ENCODE measurements at regions not wholly inside any gene's neighbourhood (a gene's known extent, or its start where the extent isn't known, plus 50 kb on each side); places are given as distances from the start of the nearest gene placed in this dataset.
A peak's percentile ranks its signal among the peaks of the same experiment; 100 is the strongest.

DNA sequence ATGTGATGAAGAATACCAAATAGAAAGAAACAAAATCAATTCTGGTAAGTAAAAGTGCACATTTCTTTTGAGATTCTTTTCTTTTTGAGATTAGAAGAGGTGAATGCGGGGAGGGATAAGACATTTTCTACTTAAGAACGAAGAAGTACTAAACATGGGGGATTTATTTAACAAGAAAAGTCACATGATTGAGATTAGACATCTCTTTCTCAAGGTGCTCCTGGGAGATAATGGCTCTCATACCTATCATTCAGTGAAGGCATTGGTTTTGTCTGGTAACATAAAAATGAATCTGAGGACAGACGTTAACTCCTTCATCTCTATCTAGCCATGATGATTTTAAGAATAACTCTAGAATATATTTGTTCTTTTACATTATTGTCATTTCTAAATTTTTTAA, 147.9 kb upstream of the SAMSN1 start:
- no peak for ATAC-seq
- no peaks in the 10 kb centered on the region for H3F3A ChIP-seq (ENCODE audit: low read length, unreplicated experiment)
- TF ChIP-seq, protein P1, sequence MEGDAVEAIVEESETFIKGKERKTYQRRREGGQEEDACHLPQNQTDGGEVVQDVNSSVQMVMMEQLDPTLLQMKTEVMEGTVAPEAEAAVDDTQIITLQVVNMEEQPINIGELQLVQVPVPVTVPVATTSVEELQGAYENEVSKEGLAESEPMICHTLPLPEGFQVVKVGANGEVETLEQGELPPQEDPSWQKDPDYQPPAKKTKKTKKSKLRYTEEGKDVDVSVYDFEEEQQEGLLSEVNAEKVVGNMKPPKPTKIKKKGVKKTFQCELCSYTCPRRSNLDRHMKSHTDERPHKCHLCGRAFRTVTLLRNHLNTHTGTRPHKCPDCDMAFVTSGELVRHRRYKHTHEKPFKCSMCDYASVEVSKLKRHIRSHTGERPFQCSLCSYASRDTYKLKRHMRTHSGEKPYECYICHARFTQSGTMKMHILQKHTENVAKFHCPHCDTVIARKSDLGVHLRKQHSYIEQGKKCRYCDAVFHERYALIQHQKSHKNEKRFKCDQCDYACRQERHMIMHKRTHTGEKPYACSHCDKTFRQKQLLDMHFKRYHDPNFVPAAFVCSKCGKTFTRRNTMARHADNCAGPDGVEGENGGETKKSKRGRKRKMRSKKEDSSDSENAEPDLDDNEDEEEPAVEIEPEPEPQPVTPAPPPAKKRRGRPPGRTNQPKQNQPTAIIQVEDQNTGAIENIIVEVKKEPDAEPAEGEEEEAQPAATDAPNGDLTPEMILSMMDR (conservative IDR thresholded peaks at IDR 0.05; ENCODE audit: low read depth, low read length), result no peak
- TF ChIP-seq EZH2 (IDR thresholded peaks at IDR 0.05; ENCODE audit: low read length, unreplicated experiment) (no peak), EZH2phosphoT487 (IDR thresholded peaks at IDR 0.05; ENCODE audit: borderline replicate concordance, low read length) (no peak)
- H3K9me3 ChIP-seq (ENCODE audit: low read length), result no peaks in the 10 kb centered on the region
- no peaks in the 10 kb centered on the region for H3K79me2 ChIP-seq (ENCODE audit: low read length)
- no peaks in the 10 kb centered on the region for H3K9me2 ChIP-seq (replicated peaks; ENCODE audit: low read length)
- DNase-seq, result no peak
- no peak overlapping the region for H3K4me3 ChIP-seq (ENCODE audit: low read length)
- BruUV-seq (replicated peaks), result no TSS peak
- H2AFZ ChIP-seq (ENCODE audit: low read length), result no peak overlapping the region
- no peak overlapping the region for H3K9ac ChIP-seq (ENCODE audit: low read length)
- no peak overlapping the region for H3K4me2 ChIP-seq (ENCODE audit: low read length)
- intact Hi-C loops (cut with micrococcal nuclease), result no loop called here
- no peak overlapping the region for H3K27ac ChIP-seq (ENCODE audit: low read length)
- no peaks in the 10 kb centered on the region for H4K20me1 ChIP-seq (ENCODE audit: low read length)
- POLR2A ChIA-PET (ENCODE audit: unreplicated experiment), result no interaction called here
- H3K27me3 ChIP-seq (ENCODE audit: low read length), result no peaks in the 10 kb centered on the region
- CTCF ChIA-PET, result no interaction called here
- no peaks in the 10 kb centered on the region for H3K36me3 ChIP-seq (ENCODE audit: low read depth, low read length)
- peaks cover under 1% of the 10 kb centered on the region; the same call in 1 of the 2 replicates for H3K4me1 ChIP-seq (ENCODE audit: insufficient read depth, low read length)

DNA sequence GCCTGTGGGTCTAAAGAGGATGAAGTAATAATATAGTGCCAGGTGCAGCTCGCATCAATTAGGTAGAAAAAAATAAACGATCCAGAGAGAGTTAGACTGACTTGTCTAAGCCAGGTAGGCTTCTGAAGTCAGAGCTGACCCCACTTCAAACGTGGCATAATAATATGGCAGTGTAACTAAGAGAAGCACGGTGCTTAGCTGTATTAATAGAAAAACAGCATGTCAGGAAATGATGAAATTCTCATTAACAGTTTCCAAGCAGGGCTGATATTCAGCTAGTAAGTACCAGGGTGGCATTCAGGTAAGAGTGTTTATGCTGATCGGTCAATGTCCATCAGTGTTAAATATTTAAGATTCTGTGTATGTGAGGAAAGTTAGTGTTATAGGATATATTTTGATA, 145.8 kb upstream of the SAMSN1 start:
- Histone ChIP-seq H3K4me3 (ENCODE audit: low read length) (no peak overlapping the region), H3K9me2 (replicated peaks; ENCODE audit: low read length) (no peaks in the 10 kb centered on the region), H3K4me2 (ENCODE audit: low read length) (no peak overlapping the region), H3K27me3 (ENCODE audit: low read length) (no peaks in the 10 kb centered on the region), H3K9me3 (ENCODE audit: low read length) (no peaks in the 10 kb centered on the region), H3K36me3 (ENCODE audit: low read depth, low read length) (no peaks in the 10 kb centered on the region), H3K27ac (ENCODE audit: low read length) (no peak overlapping the region), H3K9ac (ENCODE audit: low read length) (no peak overlapping the region), H4K20me1 (ENCODE audit: low read length) (no peaks in the 10 kb centered on the region), H3K79me2 (ENCODE audit: low read length) (no peaks in the 10 kb centered on the region), H3K4me1 (ENCODE audit: insufficient read depth, low read length) (no peaks in the 10 kb centered on the region), H2AFZ (ENCODE audit: low read length) (no peak overlapping the region), H3F3A (ENCODE audit: low read length, unreplicated experiment) (no peaks in the 10 kb centered on the region)
- DNase-seq (no peak), ATAC-seq (no peak)
- no TSS peak for BruUV-seq (replicated peaks)
- TF ChIP-seq EZH2 (IDR thresholded peaks at IDR 0.05; ENCODE audit: low read length, unreplicated experiment), result no peak
- ChIA-PET CTCF (no interaction called here), POLR2A (ENCODE audit: unreplicated experiment) (no interaction called here)
- intact Hi-C loops (cut with micrococcal nuclease), result no loop called here

GRCh38 chr21:14690886-14691285, 144.8 kb upstream of the SAMSN1 start:
- ChIA-PET CTCF (no interaction called here), POLR2A (ENCODE audit: unreplicated experiment) (no interaction called here)
- Histone ChIP-seq H3K27ac (ENCODE audit: low read length) (no peak overlapping the region), H3K79me2 (ENCODE audit: low read length) (no peaks in the 10 kb centered on the region), H3F3A (ENCODE audit: low read length, unreplicated experiment) (no peaks in the 10 kb centered on the region), H3K4me2 (ENCODE audit: low read length) (no peak overlapping the region), H3K4me1 (ENCODE audit: insufficient read depth, low read length) (no peaks in the 10 kb centered on the region), H3K27me3 (ENCODE audit: low read length) (no peaks in the 10 kb centered on the region), H3K9ac (ENCODE audit: low read length) (no peak overlapping the region), H3K9me2 (replicated peaks; ENCODE audit: low read length) (no peaks in the 10 kb centered on the region), H3K9me3 (ENCODE audit: low read length) (no peaks in the 10 kb centered on the region), H2AFZ (ENCODE audit: low read length) (no peak overlapping the region), H3K36me3 (ENCODE audit: low read depth, low read length) (no peaks in the 10 kb centered on the region), H3K4me3 (ENCODE audit: low read length) (no peak overlapping the region), H4K20me1 (ENCODE audit: low read length) (no peaks in the 10 kb centered on the region)
- TF ChIP-seq, protein P1 (conservative IDR thresholded peaks at IDR 0.05; ENCODE audit: low read depth, low read length), result no peak
- TF ChIP-seq EZH2phosphoT487 (IDR thresholded peaks at IDR 0.05; ENCODE audit: borderline replicate concordance, low read length) (no peak), EZH2 (IDR thresholded peaks at IDR 0.05; ENCODE audit: low read length, unreplicated experiment) (no peak)
- DNase-seq, result peak; percentile 20
- intact Hi-C loops (cut with micrococcal nuclease), result no loop called here
- BruUV-seq (replicated peaks), result no TSS peak
- no peak for ATAC-seq
